HG03159 (cell line): ENCODE measurements at regions not wholly inside any gene's neighbourhood (a gene's known extent, or its start where the extent isn't known, plus 50 kb on each side); places are given as distances from the start of the nearest gene placed in this dataset.

Experiments used
- ATAC-seq: cut with Tn5 transposase; IDR thresholded peaks from one replicate; pipeline ENCODE4 v1.9.1; 2021; ENCODE audit warnings: mild to moderate bottlenecking, moderate library complexity; ENCODE audit not compliant: unreplicated experiment

DNA sequence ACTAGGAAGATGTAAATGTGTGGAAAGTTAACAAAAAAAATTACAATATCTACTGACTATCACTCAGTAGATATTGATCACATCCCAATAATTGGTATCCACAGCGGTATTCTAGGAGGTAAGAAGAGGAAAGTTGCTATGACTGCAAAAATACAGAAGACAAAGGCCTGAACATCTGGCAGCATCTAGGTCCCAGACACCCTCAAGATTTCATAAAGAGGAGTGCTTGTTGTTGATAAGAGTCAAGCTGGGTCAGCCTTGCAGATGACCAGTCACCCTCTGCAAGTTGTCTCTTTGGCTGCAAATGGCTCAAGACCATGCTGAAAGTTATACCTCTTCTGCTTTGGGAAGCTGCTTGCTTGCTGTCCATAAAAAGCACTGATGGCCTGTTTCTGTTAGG is 179.8 kb upstream of the FOXN2 start:
- no peak for ATAC-seq

DNA sequence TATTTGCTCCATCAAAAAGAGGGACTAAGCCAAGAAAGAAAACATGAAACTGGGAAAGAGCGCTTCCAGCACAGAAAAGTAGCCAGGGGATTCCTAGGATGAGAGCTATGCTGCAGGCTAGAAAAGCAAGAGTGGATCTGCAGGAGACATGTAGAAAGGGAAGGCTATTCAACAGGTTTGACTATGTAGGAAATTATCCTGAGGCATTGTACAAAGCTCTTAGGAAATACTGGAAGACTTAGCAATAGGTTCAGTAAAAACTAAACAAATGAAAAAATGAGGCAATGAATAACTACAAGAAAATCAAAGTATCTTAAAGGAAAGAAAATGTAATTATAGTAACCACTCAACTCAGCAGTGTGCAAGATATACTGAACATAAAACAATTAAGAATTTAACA is 178.7 kb upstream of the FOXN2 start:
- no peak for ATAC-seq

DNA sequence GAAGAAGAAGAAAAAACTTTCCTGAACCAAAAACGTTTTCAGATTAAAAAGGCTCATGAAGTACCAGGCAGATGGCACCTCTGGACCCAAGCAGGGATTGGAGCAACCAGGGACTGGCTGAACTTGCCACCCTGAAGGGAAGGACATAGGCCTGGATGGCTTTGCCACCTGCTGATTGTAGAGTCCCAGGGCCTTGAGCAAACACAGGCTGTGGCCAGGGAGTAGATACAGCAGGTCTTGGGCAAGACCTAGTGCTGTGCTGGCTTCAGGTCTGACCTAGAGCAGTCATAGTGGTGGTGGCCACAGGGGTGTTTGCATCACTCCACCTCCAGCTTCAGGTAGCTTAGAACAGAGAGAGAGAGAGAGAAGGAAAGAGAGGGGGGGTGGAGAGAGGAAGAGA is 176.7 kb upstream of the FOXN2 start:
- ATAC-seq, result no peak

DNA sequence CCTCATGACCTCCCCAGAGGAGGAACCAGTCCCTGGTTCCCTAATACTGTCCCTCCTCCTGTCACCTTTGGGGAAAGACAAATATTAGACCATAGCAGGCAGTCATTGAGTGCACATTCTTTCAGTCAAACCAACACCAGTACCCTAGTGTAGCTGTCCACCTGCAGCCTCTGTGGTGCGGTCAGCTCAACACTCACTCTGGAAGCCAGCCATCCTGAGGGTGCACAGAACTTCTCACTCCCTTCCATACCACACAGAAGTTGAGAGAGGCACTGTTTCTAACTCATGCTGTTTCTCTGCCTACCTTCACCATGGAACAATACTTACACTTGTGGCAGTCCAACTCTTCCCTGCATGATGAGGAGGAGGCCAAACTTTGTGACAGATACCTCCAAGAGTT is 175.6 kb upstream of the FOXN2 start:
- no peak for ATAC-seq

DNA sequence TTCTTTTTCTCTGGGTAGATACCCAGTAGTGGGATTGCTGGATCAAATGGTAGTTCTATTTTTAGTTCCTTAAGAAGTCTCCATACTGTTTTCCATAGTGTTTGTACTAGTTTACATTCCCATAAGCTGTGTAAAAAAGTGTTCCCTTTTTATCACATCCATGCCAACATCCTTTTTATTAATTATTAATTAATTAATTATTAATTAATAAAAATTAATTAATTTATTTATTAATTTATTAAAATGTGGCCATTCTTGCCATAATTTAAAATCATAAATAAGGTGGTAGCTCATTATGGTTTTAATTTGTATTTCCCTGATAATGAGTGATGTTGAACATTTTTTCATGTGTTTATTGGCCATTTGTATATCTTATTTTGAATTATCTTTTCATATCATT is 173.9 kb upstream of the FOXN2 start:
- no peak for ATAC-seq

DNA sequence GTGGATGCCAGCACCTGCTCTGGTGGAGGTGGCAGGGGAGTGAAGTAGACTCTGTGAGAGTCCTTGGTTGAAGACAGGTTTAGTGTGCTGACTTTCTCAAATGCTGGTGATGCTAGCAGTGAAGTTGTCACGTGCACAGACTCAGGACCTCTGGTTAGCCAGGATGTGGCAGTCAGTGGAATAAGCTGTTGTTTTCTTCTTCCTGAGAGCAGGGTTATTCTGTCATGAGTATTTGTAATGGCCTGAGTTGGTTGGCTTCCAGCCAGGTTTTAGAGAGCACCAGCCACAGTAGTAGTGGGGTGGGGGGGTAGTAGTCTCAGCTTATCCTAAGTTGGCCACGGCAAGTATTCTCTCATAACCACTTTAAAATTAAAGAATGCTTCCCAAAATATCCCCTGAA is 169.7 kb upstream of the FOXN2 start:
- no peak for ATAC-seq

DNA sequence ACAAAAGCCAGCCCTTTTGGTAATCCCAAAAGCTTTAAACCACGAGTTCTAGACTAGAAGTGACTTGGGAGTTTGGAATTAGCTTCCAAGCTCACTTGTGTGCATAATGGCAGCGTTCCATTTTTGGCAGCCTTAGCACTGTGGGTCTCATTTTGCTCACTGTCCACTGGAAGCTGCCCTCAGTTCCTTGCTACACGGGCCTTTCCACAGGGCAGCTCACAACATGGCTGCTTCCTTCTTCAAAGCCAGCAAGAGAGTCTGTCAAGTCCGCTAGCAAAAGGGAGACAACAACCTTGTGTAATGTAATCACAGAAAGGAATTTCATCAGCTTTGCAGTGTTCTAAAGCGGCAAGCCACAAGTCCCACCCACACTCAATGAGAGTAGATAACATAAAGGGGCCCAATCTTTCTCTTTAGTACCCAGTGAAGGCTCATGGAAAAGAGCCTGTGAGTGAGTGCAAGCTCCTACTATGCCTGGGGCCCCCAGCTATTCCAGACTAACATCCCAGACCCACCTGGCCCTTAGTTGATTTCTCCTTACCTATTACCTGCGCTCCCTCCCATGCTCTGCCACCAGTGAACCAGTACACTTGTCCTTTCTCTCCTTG is 168.5 kb upstream of the FOXN2 start:
- ATAC-seq, result no peak

DNA sequence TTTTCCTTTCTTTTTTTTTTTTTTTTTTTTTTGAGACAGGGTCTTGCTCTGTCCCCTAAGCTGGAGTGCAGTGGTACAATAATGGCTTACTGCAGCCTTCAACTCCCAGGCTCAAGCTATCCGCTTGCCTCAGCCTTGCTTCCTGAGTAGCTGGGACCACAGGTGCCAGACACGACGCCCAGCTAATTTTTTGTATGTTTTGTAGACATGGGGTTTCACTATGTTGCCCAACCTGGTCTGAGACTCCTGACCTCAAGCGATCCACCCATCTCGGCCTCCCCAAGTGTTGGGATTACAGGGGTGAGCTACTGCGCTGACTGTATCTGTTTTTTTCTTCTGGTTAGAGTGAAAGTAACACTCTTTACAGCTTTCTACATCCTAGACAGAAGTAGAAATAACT is 167.9 kb upstream of the FOXN2 start:
- ATAC-seq, result no peak

DNA sequence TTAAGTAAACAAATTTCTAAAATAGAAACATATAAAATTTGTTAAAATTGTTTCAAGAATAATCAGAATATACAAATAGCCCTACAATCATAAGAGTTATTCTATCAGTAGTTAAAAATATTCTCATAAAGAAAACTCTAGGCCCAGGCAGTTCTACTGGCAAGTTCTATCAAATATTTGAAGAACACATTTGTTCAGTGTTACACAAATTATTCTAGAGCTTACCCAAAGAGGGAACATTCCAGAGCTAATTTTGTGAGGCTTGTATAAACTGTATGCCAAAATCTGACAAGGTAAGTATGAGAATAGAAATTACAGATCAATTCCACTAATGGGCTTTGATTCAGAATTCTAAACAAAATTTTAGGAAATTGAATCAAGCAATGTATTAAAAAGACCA is 166.8 kb upstream of the FOXN2 start:
- ATAC-seq, result no peak

DNA sequence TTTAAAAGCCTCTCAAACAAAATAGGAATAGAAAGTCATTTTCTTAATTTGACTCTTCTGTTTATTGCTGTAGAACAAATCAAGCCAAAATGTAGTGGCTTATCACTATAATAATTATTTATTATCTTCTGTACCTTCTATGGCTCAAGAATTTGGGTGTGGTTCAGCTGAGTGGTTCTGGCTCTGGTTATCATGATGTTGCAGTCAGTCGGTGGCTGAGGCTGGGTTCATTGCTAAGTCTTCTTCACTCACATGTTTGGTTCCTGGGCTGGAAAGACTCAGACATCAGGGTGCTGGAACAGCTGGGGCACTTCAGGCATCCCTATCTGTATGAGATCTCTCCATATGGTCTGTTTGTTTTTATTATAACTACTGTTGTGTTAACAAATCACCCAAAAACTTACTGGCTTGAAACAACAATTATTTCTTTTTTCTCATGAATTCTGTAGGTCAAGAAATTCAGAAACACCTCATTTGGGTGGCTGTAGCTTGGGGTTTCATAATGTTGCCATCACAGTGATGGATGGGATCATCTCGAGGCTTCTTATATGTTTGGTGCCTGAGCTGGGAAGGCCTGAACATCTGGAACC is 165.5 kb upstream of the FOXN2 start:
- ATAC-seq, result no peak

DNA sequence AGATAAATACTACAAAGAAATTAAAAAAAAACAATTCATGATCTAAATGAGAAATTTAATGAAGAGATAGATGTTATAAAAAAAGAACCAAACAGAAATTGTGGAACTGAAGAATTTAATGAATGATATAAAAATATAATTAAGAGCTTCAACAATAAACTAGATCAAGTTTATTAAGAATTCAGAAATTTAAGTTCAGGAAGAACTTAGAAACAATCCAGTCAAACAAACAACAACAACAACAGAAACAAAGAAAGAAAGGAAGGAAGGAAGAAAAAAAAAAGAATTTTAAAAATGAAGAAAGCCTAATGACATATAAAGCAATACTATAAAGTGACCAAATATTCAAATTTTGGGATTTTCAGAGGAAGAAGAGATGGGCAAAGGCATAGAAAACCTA is 157.3 kb upstream of the FOXN2 start:
- ATAC-seq, result no peak

DNA sequence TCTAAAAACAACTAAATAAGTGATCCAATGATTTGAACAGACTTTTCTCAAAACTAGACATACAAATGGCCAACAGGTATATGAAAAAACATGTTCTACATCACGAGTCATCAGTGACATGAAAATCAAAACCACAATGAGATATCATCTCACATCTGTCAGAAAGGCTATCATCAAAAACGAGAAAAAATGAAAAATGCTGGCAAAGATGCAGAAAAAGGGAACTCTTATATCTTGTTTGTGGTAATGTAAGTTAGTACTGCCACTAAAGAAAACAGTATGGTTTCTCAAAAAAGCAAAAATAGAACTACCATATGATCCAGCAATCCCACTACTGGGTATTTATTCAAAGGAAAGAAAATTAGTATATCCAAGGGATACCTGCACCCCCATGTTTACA is 152.9 kb upstream of the FOXN2 start:
- ATAC-seq, result no peak

DNA sequence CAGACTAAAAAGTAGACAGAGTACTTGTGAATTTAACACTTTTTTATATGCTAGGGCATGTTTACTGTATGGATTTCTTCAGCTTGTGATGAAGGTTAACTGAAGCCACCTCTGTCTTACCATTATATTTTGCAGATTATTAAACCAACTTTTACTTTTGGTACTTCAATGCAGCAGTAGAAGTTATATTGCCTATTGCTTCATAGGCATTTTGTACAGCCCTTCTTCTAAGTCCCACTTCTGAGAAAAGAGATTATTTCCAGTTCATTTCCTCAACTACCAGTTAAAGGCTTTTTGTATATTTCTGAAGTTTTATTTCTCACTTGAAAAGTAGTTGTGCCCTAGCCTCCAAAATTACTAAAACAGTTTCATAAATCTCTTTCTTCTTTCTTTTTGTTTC is 151.7 kb upstream of the FOXN2 start:
- no peak for ATAC-seq

DNA sequence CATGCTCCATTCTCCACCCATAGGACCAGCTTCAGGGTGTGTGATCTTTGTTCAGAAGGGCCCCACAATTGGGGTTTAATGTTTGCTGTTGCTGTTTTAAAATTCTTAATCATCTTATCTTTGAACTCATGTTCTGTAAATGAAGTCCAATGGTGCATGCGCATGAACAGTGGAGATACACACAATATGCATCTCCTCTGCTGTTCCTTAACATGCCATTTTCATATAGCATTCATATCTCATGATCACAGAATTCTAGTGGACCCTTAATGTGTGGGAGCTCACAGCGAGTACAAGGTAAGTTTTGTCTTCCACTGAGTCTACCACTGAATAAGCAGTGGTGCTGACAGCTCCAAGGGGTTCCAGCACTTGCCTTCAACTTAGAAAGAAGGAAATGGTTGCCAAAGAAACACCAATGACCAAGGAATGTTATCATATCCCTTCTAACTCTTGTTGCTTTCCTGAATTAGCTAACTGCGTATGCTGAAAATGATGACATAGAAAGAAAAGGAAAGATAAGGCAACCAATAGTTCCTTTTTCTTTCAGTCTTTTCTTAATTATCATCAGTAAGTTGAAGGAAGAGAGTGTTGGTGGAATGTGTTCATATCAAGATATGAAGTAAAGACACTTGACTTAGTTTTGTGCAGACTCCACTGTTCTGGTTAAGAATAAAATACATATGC is 149.3 kb upstream of the FOXN2 start:
- ATAC-seq, result no peak

DNA sequence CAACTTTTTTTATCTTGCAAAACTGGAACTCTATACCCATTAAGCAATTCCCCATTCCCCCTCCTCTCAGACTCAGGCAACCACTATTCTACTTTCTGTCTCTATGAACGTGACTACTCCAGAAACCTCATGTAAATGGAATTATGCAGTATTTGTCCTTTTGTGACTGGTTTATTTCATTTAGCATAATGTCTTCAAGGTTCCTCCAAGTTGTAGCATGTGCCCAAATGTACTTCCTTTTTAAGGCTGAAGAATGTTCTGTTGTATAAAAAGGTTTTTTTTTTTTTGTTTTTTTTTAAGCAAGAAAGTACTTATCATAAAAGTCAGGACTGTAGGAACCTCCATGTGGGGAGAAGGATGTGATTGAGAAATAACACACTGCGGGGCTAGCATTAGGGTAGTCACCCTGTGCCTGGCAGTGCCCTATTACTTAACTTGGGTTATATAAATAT is 145.3 kb upstream of the FOXN2 start:
- ATAC-seq, result no peak

DNA sequence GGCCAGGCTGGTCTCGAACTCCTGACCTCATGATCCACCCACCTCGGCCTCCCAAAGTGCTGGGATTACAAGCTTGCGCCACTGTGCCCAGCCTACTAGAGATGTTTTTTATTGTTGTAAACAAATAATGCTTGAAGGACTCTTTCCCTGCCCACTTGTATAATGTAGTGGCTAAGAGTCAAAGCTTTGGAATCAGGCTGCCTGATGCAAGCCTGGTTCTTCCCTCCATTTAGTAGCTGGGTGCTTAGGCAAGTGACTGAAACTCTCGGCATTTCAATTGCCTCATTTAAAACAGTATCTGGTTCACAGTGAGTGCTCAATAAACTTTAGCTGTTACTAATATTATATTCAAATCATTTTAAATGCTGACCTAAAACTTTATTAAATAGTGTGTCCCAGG is 144.2 kb upstream of the FOXN2 start:
- no peak for ATAC-seq

DNA sequence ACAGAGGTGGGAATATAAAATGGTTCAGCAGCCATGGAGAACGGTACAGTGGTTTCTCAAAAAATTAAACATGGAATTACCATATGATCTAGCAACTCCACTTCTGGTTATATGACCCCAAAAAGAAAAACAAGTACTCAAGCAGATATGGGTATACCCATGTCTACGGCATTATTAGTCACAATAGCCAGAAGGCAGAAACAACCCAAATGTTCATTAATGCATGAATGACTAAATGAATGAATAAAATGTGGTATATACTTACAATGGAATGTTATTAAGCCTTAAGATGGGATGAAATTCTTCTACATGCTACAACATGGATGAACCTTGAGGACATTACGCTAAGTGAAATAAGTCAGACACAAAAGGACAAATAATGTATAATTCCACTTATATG is 141.3 kb upstream of the FOXN2 start:
- no peak for ATAC-seq

DNA sequence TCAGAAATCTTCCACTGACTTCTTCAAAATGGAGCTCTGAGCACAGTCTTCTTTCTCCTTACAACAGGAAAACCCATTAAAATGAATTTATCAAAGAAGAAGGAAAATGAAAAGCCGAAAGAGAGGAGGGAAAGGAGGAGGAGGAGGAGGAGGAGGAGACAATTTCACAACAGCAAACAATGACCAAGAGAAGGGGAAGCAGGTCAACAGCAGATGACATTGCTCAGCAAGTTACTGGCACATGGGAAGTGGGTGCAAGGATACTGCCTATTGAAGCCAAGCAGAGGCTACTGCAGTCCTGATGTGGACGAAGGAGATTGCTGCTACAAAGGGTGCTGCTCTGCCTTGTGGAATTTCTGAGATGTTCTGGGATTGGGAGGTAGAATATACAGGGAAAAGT is 140.0 kb upstream of the FOXN2 start:
- no peak for ATAC-seq

DNA sequence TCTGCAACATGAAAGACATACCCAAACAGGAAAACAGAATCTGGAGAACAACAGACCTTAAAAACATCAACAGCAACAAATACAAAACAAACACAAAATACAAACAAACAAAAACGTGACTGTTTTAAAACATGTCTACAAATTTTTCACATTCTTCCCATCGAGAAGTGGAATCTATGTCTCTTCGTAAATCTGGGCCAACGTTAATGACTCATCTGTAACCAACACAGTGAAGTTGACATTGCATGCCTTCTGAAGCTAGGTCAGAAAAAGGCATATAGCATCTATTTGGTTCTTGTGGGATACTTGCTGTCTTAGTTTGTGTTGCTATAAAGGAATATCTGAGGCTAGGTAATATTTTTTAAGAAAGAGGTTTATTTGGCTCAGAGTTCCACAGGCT is 139.2 kb upstream of the FOXN2 start:
- no peak for ATAC-seq

DNA sequence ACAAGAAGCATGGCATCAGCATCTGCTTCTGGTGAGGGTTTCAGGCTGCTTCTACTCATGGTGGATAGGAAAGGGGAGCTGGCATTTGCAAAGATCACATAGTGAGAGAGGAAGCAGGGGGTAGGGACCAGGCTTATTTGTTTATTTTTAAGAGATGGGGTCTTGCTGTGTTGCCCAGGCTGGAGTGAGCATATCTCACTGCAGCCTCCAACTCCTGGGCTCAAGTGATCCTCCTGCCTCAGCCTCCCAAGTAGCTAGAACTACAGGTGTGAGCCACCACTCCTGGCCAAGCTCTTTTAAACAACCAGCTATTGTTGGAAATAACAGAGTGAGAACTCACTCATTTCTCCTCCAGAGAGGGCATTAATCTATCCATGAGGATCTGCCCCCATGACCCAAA is 138.8 kb upstream of the FOXN2 start:
- ATAC-seq, result no peak

DNA sequence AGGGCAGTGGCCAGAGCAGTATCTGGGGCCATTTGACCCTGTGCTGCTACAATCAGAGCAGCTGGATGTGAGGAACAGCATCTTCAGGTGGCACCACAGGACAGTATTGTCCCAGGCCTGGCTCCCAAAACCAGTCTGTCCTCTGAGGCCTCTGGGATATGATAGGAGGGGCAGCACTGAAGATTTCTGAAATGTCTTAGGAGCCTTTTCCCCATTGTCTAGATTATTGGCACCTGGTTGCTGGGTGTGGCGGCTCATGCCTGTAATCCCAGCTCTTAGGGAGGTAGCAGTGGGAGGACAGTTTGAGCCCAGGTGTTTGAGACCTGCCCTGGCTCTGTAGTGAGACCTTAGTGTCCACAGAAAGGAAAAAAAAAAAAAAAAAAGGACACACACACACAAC is 137.6 kb upstream of the FOXN2 start:
- ATAC-seq, result no peak

DNA sequence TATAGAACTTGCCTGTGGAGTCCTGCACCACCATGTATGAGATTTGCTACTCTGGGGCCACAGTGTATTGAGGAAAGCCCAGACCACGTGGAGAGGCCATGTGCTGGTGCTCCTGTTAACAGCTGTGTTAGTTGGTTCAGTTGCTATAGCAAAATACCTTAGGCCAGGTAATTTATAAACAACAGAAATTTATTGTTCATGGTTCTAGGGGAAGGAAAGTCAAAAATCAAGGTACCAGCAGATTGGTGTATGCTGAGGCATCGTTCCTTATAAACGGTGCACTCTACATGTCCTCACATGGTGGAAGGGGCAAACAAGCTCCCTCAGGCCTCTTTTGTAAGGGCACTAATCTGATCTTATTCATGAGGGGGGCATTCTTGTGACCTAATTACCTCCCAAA is 135.9 kb upstream of the FOXN2 start:
- no peak for ATAC-seq

DNA sequence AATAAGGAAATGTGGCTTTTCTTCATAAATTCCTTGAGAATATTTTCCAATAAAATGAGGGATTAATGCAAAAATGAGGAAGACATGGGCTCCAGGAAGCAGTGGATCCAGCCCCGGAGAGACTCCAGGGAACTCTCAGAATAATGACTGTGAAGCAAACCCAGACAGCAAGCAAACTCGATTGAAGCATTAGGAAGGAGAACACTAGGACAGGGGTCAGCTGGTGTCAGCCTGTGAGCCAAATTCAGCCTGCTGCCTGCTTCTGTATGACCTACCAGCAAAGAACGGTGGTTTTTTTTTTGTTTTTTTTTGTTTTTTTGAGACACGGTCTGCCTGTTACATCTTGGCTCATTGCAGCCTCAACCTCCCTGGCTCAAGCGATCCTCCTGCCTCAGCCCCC is 133.9 kb upstream of the FOXN2 start:
- ATAC-seq, result no peak
